ENCODE measurements at regions not wholly inside any gene's neighbourhood (a gene's known extent, or its start where the extent isn't known, plus 50 kb on each side); places are given as distances from the start of the nearest gene placed in this dataset.

GRCh38 chr7:112610636-112611035, 129.8 kb downstream of the LSMEM1 start:
- 97% methylated on average over 1 of the region's 1 CpG; no CpG with 5 or more reads in 1 of the 2 experiments for WGBS, 2 experiments (ENCODE audit: insufficient coverage in 1 of 2, insufficient read length in 1 of 2)
- H3K27ac ChIP-seq (ENCODE audit: low read depth, low read length) = no peak overlapping the region
- no peaks in the 10 kb centered on the region for H3K36me3 Mint-ChIP-seq (ENCODE audit: low read depth)

GRCh38 chr7:112615701-112616100, 134.9 kb downstream of the LSMEM1 start:
- no peak for DNase-seq
- H3K36me3 ChIP-seq (ENCODE audit: control insufficient read depth, insufficient read depth, low read length) = no peaks in the 10 kb centered on the region
- Mint-ChIP-seq H3K36me3 (ENCODE audit: low read depth) (no peaks in the 10 kb centered on the region), H3K9me3 (no peaks in the 10 kb centered on the region), H3K4me3 (no peak overlapping the region), H3K4me1 (peaks cover 2% of the 10 kb centered on the region), H3K27ac (no peak overlapping the region), H3K27me3 (ENCODE audit: insufficient read depth) (peaks cover 54% of the 10 kb centered on the region)
- no peaks in the 10 kb centered on the region for H3K4me1 ChIP-seq (ENCODE audit: control insufficient read depth, insufficient read depth, low read length)
- no peak for TF ChIP-seq CTCF (conservative IDR thresholded peaks at IDR 0.05)
- H3K4me3 ChIP-seq (ENCODE audit: low read length) = no peak overlapping the region
- no peaks in the 10 kb centered on the region for H3K9me3 ChIP-seq (ENCODE audit: control insufficient read depth, low read length)
- H3K27me3 ChIP-seq (ENCODE audit: control insufficient read depth, insufficient read depth, low read length, poor library complexity, severe bottlenecking) = peaks cover 67% of the 10 kb centered on the region
- H3K27ac ChIP-seq (ENCODE audit: low read depth, low read length) = no peak overlapping the region
- WGBS, 2 experiments (ENCODE audit: insufficient coverage in 1 of 2, insufficient read length in 1 of 2) = 89 to 100% methylated on average over 1 to 2 of the region's 2 CpGs
- H3K9ac ChIP-seq (ENCODE audit: extremely low read depth, low read length, poor library complexity, severe bottlenecking) = no peak overlapping the region

More at GRCh38 chr7:112610636-112611035, 129.8 kb downstream of the LSMEM1 start:
- peaks cover 24% of the 10 kb centered on the region for H3K27me3 ChIP-seq (ENCODE audit: control insufficient read depth, insufficient read depth, low read length, poor library complexity, severe bottlenecking)
- H3K36me3 ChIP-seq (ENCODE audit: control insufficient read depth, insufficient read depth, low read length) = no peaks in the 10 kb centered on the region
- DNase-seq = no peak
- no peak overlapping the region for H3K4me3 Mint-ChIP-seq
- H3K4me3 ChIP-seq (ENCODE audit: low read length) = no peak overlapping the region
- H3K27ac Mint-ChIP-seq = no peak overlapping the region
- no peaks in the 10 kb centered on the region for H3K9me3 Mint-ChIP-seq
- TF ChIP-seq CTCF (conservative IDR thresholded peaks at IDR 0.05) = no peak
- peaks cover 10% of the 10 kb centered on the region for H3K27me3 Mint-ChIP-seq (ENCODE audit: insufficient read depth)
- no peaks in the 10 kb centered on the region for H3K4me1 Mint-ChIP-seq
- H3K9ac ChIP-seq (ENCODE audit: extremely low read depth, low read length, poor library complexity, severe bottlenecking) = no peak overlapping the region
- H3K9me3 ChIP-seq (ENCODE audit: control insufficient read depth, low read length) = no peaks in the 10 kb centered on the region
- no peaks in the 10 kb centered on the region for H3K4me1 ChIP-seq (ENCODE audit: control insufficient read depth, insufficient read depth, low read length)

- Mint-ChIP-seq H3K27me3 (ENCODE audit: insufficient read depth) (peaks cover 56% of the 10 kb centered on the region), H3K36me3 (ENCODE audit: low read depth) (no peaks in the 10 kb centered on the region)
Observed at GRCh38 chr7:112616295-112616694, 135.5 kb downstream of the LSMEM1 start.

More at GRCh38 chr7:112616295-112616694, 135.5 kb downstream of the LSMEM1 start:
- Histone ChIP-seq H3K4me3 (ENCODE audit: low read length) (no peak overlapping the region), H3K27ac (ENCODE audit: low read depth, low read length) (no peak overlapping the region), H3K9me3 (ENCODE audit: control insufficient read depth, low read length) (no peaks in the 10 kb centered on the region), H3K9ac (ENCODE audit: extremely low read depth, low read length, poor library complexity, severe bottlenecking) (no peak overlapping the region), H3K27me3 (ENCODE audit: control insufficient read depth, insufficient read depth, low read length, poor library complexity, severe bottlenecking) (peaks cover 68% of the 10 kb centered on the region), H3K36me3 (ENCODE audit: control insufficient read depth, insufficient read depth, low read length) (no peaks in the 10 kb centered on the region), H3K4me1 (ENCODE audit: control insufficient read depth, insufficient read depth, low read length) (no peaks in the 10 kb centered on the region)
- Mint-ChIP-seq H3K4me1 (peaks cover 6% of the 10 kb centered on the region), H3K4me3 (no peak overlapping the region), H3K27ac (no peak overlapping the region), H3K9me3 (no peaks in the 10 kb centered on the region)
- 97 to 100% methylated on average over 1 to 2 of the region's 2 CpGs for WGBS, 2 experiments (ENCODE audit: insufficient coverage in 1 of 2, insufficient read length in 1 of 2)
- no peak for DNase-seq
- TF ChIP-seq CTCF (conservative IDR thresholded peaks at IDR 0.05) = no peak
